Glomerular visceral epithelial cell (primary cell): ENCODE measurements at regions not wholly inside any gene's neighbourhood (a gene's known extent, or its start where the extent isn't known, plus 50 kb on each side); places are given as distances from the start of the nearest gene placed in this dataset.

Experiments
- DNase-seq: peaks from one replicate; pipeline ENCODE4 v3.0.0-alpha.2; 2016; ENCODE audit errors: extremely low spot score

DNA sequence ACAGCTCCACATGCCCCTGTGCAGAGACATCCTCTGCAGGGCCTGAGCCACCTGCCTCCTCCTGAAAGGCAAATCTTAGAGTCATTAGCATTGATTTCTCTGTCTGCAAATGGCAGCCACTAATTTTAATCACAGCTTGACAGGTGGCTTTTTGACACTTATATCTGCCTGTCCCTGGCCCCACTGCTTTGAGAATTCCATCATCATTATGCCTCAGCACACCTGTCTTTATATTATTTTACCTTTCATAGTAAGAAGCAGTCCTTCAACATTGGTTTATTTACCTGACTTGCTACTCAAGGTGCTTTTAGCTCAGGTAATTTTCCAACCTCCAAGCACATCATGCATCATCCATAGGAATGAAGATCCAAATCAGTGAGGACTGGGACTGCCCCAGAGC lies 451.3 kb downstream of the MTRR start:
- no peak for DNase-seq

DNA sequence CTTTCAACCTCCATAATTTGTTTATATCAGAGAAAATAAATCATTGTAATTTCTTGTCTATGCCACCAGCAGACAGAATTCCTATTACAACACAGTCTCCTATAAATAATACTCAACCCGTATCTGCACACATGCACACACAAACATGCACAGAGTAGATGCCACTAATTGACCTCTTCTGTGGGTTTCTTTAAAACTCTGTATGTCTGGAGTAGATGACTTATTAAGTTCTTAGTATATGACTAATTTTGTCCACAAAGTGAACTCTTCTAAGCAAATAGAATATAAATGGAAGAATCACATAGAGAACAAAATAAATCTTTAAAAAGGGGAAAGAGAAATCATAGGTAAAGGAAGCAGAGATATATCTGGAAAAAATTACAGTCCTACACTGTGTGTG lies 452.3 kb downstream of the MTRR start:
- no peak for DNase-seq

DNA sequence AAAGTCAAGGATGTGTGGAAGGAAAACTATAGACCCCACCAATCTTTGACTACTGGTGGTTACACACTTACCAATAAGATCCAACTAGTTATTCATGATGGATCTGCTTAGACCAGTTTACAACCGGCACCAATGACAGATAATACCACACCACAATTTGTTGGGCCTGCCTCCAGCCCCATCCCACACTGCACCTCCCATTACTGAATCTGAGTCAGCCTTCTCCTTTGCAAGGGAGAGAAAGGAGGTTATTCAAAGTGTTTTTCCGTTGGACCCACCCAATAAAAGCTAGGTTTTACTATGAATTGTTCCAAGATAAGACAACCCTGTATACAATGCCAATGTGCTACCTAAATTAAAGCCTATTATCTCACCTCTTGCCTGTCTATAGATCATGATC lies 453.5 kb downstream of the MTRR start:
- no peak for DNase-seq

DNA sequence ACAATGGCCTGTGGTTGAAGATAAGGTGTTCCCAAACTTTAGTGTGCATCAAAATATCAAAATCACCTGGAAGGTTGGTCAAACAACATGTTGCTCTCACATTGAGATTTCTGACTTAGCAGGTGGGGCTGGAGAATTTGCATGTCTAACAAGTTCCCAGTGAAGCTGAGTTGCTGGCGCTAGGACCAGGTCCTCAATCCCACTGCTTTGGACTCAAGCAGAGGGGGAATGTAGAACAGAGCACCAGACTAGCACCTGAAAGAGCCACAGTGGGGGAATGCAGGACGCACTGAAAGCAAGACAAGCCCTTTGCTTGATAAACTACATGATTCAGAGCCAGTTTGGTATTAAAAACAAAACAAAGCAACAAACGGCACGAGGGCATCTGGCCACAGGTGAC lies 458.1 kb downstream of the MTRR start:
- no peak for DNase-seq

DNA sequence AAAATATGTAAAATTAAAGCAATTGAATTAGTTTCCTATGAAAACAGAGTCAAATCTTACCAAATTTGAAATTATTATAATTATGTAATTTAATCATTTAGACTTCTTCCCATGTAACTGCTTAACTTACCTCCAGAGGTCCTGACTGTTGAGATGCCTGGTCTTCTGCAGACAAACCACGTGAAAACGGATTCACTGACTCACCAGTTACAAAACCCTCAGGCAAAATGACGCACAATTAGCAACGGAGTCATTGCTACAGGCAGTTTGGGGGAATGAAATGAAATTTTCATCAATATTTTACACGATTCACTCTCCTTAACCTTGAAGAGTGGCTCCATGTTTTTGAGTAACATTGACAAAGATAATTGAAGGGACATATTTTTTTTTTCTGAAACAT lies 460.8 kb downstream of the MTRR start:
- no peak for DNase-seq

DNA sequence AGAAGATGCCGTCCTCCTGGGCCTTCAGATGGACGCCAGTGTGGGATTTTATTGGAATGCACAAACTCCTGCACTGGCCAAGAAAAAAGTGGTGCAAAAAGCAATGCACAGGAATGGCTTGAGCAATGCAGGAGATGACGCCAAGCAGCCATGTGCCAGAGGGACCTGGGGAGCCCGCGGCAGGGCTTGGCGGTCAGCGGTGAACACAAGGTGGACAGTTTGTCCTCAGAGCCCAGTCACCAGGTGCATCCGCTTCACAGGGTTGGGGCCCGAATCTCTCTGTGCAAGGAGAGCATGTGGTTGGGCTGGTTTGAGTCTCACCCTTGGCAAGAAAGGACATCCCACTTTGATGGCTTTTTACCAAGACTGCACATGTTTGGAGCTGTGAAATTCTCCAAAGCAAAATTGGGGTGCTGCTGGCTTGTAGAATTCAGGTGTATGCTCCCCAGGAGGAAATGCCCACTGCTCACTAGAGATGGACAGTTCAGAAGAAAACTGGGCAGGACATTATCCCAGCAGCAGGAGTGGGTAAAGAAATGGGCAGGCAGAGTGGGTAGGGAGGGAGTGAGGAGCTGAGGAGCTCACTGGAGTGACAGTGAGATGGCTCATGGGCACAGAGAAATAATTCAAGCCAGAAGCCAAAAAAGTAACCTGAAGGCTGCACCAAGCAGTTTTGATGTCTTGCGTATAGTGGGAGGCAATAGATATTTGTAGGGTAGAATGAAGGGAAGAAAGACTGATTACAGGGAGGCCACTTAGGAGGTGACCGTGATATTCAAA lies 463.9 kb downstream of the MTRR start:
- no peak for DNase-seq

DNA sequence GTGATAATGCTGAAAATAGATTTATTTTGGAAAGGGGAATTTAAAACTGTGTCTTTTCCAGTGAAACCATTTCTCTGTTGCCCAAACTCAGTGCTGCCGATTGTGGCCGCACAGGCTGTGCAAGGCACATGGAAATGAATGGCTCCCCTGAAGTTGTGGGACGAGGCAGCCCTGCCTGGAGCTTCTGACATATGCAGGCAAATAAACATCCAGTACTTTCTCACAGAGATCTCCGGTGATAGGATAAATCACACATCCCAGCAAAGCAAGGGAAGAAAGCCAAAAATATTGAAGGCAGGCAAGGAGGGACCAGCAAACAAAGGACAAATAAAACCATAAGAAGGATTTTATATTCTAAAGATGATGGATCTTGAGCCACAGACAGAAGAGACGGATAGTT lies 464.5 kb downstream of the MTRR start:
- DNase-seq: no peak

DNA sequence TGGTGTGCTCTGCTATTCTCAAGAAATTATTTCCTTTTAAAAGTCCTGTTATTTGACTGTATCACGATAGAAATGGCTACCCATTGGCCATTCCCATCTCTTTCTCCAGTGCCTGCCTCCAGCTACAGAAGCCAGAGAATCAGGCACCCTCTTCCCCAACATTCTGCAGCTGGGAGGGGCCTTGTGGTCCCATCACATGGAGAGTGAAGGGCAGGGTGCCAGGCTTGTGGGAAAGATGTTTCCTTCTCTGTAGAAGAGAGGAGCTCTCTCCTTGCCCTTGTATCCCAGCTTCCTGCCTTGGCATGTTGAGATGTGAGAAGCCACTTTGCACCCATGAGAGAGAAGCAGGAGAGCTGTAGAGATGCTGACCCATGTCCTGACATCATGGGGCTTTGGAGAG lies 465.0 kb downstream of the MTRR start:
- no peak for DNase-seq

DNA sequence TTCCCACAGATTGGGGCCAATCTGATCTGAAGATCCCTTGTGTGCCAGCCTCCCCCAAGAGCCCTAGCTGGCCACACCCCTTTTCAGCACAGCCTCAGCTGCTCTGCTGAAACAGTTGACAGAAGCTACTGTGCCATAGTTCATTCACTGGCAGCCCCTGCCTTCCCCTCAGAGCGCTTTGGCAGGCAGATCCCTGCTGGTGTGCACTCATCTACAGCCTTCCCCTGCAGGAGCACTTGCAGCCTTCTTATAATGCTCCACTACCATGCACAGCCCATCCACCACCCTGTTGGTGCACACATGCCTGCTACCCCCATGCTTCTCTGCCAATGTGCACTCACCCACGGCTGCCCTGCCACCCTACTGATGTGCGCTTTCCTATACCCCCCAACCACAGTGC lies 471.3 kb downstream of the MTRR start:
- no peak for DNase-seq

DNA sequence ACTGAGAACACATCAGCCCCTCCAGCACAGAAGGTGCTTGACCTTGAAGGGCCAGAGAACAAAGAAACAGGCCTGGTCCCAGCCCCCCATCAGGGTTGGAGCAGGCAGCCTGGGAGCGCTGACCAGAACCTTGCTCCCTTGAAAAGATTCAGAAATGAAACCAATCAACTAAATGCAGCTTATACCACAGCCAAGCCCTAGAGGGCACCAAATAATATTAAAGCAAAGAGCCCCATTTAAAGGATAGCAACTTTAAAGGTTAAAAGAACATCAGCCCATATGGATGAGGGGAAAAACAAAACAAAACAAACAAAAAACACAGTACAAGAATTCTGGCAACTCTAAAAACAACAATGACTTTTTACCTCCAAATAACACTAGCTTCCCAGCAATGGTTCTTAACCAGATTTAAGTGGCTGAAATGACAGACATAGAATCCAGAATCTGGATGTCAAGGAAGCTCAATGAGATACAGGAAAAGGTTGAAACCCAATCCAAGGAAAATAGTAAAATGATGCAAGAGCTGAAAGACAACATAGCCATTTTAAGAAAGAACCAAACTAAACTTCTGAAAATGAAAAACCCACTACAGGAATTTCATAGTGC lies 471.9 kb downstream of the MTRR start:
- DNase-seq: no peak

DNA sequence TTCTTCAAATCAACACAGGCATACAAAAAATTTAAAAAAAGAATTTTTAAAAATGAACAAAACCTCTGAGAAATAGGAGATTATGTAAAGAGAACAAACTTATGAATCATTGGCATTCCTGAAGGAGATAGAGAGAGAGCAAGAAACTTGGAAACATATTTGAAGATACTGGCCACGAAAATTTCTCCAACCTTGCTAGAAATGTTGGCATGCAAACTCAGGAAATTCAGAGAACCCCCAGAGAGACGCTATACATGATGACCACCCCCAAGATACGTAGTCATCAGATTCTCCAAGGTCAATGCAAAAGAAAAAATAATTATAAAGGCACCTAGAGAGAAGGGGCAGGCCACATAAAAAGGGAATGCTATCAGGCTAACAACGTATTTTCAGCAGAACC lies 472.5 kb downstream of the MTRR start:
- no peak for DNase-seq

DNA sequence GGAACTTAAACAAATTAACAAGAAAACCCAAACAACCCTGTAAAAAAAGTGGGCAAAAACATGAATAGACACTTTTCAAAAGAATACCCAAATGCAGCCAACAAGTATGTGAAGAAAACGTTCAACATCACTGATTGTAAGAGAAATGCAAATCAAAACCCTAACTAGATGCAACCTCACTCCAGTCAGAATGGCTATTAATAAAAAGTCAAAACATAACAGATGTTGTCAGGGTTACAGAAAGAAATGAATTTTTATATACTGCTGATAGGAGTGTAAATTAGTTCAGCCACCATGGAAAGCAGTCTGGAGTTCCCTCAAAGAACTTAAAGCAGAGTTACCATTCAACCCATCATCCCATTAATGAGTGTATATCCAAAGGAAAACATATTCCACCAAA lies 479.0 kb downstream of the MTRR start:
- no peak for DNase-seq

DNA sequence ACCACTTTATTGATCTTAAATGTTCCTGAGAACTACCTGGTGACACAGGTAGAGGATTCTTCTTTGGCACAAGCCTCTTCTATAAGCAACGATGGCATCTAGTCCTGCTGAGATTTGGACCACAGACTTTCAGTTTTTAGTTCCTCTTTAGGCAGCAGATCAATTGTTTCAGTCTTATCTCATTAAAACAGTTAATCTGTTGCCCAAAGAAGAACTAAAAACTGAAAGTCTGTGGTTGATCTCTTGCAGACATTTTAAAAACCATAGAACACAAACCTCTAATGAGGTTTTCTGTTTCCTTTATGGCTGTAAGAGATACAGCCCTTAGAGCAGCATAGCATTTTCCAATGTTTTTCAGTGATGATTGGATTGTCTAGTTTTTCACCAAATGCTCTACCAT lies 480.9 kb downstream of the MTRR start:
- DNase-seq: no peak

DNA sequence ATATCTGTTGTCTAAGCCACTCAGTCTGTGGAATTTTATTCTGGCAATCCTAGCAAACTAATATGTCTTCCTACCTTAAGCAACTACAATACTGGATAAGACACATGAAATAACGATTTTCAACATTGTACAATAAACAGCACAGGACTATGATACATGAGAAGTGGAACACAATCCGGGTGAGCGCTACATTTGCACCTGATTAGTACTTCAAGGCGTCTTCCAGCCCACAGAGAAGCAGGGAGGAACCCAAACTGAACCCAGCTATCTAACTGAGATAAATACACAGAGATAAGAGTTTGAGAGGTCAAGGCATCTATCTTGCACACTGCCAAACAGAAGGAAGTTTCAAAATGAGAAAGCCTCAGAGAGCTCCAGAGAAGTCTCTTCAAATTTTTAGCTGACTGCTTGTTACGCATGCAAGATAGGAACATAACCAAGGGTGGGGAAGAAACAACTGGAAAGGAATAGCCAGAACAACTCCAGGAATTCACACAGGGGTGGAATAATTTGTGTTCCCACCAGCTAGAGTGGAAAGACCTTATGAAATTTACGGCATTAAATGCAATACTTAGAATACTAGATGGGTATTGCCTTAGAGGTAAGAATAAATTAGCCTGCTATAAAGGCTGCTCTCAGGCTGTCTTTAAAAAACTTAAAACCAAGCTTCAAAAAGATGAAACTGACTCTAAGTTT lies 481.8 kb downstream of the MTRR start:
- no peak for DNase-seq

DNA sequence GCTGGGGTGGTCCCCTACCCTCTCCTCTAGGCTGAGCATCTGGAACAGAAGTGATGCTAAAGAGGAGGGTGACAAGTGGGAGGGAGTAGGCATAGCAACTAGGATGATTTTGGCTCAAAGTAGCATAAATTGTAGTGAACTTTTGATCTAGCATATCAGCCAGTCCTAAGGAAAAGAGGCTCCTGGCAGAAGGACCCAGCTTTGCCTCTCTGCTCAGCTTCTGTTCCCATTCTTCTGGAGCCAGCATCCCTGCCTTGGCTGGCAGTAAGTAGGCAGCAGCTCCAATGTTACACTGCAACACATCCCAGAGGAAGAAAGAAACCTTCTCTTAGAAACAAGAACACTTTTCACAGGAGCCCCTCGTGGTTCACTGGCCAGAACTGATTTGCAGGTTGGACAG lies 487.0 kb downstream of the MTRR start:
- DNase-seq: no peak

DNA sequence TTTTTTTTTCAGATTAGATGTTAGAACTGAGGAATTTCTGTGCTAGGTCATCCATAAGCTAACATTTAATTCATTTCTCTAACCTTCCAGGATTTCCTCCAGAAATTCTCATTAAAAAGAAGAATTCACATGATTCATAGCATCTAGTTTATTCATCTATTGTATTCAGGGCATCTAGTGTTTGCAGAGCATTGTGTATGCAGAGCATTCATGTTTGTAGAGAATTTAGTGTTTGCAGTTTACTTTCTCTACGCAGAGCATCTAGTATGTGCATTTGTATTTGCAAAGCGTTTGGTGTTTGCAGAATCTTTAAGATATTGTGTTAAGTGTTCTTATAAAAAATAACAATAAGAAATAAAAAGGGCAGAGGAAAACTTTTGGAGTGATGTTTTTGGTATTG lies 491.1 kb downstream of the MTRR start:
- no peak for DNase-seq

DNA sequence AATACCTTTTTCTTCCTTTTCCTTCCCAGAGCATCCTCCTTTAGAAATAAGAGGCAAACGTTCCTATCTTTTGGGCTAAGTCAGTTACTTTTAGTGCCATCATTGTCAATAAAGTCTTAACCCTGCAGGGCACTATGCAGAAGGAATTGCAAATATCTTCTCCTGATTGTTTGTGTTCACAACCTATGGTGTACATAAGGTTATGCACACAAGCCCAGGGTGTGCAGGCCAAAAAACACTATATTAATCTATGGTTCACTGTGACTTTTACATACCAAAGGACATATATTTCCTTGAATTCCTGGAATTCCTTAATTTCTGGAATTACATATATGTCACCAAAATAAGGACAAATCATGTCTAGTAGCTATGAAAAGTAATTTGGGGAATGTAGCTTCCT lies 493.5 kb downstream of the MTRR start:
- DNase-seq: no peak

DNA sequence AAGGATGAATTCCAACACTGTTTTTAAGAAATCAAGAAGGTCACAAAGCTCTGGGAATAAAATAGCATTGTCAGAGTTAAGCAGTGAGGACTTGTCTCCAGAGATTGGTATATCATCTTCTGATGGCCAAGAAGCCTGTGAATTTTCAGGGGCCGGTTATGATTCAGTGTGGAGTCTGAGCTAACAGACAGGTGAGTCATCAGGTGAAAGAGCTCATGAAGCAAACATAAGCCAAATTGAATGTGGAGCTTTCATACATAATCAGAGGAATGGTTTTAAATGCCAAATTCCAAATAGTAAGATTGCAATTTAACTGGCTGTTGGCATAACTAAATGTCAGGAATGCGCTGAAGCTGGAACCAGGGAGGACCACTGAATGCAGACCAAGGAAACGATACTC lies 494.2 kb downstream of the MTRR start:
- peak; percentile 2 for DNase-seq

DNA sequence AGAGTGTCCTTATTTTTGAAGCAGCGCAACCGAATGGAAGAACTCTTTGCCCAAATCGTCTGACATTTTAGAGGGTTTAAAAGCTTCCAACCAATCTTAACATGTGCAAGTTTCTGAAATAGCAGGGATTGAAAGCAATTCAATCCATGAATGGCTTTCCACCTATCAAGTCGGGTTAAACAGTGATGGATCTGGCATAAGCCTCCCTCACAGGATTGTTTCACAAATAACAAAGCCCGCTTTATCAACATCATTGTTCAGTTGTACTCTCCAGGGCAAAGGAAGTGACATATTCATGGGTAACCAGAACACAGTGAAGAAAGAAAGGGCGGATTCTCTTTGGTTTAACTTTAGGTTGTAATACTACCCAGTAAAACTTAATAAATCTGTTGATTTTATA lies 497.3 kb downstream of the MTRR start:
- no peak for DNase-seq

DNA sequence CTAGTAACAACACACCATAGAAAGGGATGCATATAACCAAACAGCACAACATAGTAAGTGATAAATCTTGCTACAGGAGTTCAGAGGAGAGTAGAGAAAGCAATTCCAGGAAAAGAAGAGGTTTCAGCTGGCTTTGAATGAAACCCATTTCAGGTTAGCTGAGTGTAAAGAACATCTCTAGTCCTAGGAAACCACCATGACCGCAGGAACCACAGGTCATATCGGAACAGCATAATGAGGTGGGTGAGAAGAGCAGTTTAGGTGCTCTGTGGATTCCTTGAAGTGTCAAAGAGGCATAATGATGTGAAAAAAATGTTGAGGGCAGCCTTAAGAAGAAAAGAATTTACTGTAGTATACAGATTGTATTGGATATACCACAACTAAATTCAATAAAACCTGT lies 507.5 kb downstream of the MTRR start:
- no peak for DNase-seq

DNA sequence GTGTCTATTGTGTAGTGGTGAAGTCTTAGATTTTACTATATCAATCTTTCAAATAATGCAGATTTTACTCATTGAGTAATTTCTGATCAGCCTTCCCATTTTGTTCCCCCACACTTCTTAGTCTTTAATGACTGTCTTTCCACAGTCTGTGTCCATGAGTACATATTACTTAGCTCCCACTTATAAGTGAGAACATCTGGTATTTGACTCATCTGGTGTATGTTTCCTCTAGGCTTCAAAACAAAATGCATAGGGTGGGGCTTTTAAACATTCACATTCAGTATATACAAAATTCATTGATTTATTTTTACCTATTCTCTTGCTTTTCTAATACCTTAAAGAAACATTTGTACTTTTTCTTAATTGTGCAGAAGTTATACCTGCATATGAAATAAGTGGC lies 513.0 kb downstream of the MTRR start:
- DNase-seq: no peak

DNA sequence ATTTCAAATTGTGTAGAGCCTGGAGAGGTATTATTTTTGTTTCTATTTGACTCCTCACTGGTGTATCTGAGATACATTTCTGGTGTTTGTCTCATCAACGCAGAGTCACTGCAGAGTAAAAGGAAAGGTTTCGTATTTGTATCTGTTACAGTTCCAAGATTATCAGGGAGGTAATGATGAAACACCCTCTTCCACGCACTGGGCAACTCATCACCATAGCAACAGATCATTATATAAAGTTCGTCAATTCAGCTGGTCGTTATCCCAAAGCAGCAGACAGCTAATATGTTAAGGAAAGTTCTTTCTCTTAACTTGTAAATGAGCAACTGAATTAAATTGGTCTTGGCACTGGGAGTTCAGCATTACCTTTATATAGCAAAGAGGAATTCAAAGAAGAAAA lies 513.5 kb downstream of the MTRR start:
- no peak for DNase-seq

DNA sequence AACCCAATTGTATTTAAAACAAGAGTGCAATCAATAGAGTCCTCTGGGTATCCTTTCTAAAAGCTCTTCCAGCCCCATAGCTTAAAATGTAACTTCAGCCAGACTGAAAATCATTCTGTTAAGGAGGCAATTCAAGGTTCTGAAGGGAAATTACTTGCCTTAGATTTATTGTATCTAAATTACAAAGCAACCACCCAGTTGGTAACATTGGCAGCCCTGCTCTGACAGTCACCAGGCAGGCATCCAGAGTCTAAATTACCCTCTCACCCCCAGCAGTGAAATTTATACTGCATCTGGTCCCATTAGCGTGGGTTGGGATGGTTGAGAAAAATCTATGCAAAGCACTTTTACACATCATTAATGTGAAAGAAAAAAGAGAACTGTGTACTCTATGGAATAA lies 514.7 kb downstream of the MTRR start:
- no peak for DNase-seq
